ENCODE measurements at regions not wholly inside any gene's neighbourhood (a gene's known extent, or its start where the extent isn't known, plus 50 kb on each side); places are given as distances from the start of the nearest gene placed in this dataset.

GRCh38 chr9:25570802-25571201 lies 107.4 kb downstream of the TUSC1 start:
- TF ChIP-seq CTCF (IDR thresholded peaks at IDR 0.05; ENCODE audit: low read depth, low read length, missing control alignments) = no peak

GRCh38 chr9:25562101-25562500 lies 116.1 kb downstream of the TUSC1 start:
- no peak overlapping the region for H3K4me3 ChIP-seq (replicated peaks; ENCODE audit: low read depth, low read length)
- TF ChIP-seq CTCF (IDR thresholded peaks at IDR 0.05; ENCODE audit: low read depth, low read length, missing control alignments) = no peak
- DNase-seq (ENCODE audit: extremely low read depth, low read depth) = no peak

More at GRCh38 chr9:25570802-25571201, 107.4 kb downstream of the TUSC1 start:
- H3K4me3 ChIP-seq (replicated peaks; ENCODE audit: low read depth, low read length) = no peak overlapping the region
- no peak for DNase-seq (ENCODE audit: extremely low read depth, low read depth)

GRCh38 chr9:25557645-25558300 lies 120.5 kb downstream of the TUSC1 start:
- no peak overlapping the region for H3K4me3 ChIP-seq (replicated peaks; ENCODE audit: low read depth, low read length)

GRCh38 chr9:25556540-25556939 lies 121.7 kb downstream of the TUSC1 start:
- TF ChIP-seq CTCF (IDR thresholded peaks at IDR 0.05; ENCODE audit: low read depth, low read length, missing control alignments) = no peak

More at GRCh38 chr9:25557645-25558300, 120.5 kb downstream of the TUSC1 start:
- TF ChIP-seq CTCF (IDR thresholded peaks at IDR 0.05; ENCODE audit: low read depth, low read length, missing control alignments) = no peak
- DNase-seq (ENCODE audit: extremely low read depth, low read depth) = no peak

GRCh38 chr9:25548847-25549246 lies 129.4 kb downstream of the TUSC1 start:
- no peak overlapping the region for H3K4me3 ChIP-seq (replicated peaks; ENCODE audit: low read depth, low read length)
- TF ChIP-seq CTCF (IDR thresholded peaks at IDR 0.05; ENCODE audit: low read depth, low read length, missing control alignments) = no peak
- DNase-seq (ENCODE audit: extremely low read depth, low read depth) = no peak

More at GRCh38 chr9:25556540-25556939, 121.7 kb downstream of the TUSC1 start:
- no peak overlapping the region for H3K4me3 ChIP-seq (replicated peaks; ENCODE audit: low read depth, low read length)
- DNase-seq (ENCODE audit: extremely low read depth, low read depth) = no peak

- TF ChIP-seq CTCF (IDR thresholded peaks at IDR 0.05; ENCODE audit: low read depth, low read length, missing control alignments) = no peak
- H3K4me3 ChIP-seq (replicated peaks; ENCODE audit: low read depth, low read length) = no peak overlapping the region
- DNase-seq (ENCODE audit: extremely low read depth, low read depth) = no peak
Measured at GRCh38 chr9:25543806-25544205, 134.4 kb downstream of the TUSC1 start.

GRCh38 chr9:25542319-25542718 lies 135.9 kb downstream of the TUSC1 start:
- no peak for DNase-seq (ENCODE audit: extremely low read depth, low read depth)
- TF ChIP-seq CTCF (IDR thresholded peaks at IDR 0.05; ENCODE audit: low read depth, low read length, missing control alignments) = no peak
- H3K4me3 ChIP-seq (replicated peaks; ENCODE audit: low read depth, low read length) = no peak overlapping the region

Measured in HFF-Myc (cell line).